ENCODE measurements at regions not wholly inside any gene's neighbourhood (a gene's known extent, or its start where the extent isn't known, plus 50 kb on each side); places are given as distances from the start of the nearest gene placed in this dataset.

DNA sequence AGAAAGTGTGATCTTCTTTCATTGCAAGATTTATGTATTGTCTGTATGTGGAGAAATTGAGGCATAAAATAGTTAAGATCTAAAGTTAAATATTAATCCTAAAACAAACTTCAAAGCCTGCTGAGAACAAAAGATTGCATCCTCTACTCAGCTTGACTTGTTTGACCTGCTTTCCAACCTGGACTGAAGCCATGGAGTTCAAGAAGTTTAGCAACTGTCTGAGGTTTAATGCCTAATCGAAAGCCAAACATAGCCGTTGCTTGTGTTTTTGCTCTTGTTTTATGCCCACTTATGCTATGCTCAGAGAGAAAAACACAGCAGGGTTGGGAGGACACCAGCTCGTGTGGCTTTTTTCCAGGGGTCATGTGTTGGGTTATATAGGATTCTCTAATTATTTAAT is 135.6 kb downstream of the NUFIP1 start (continued):
- no peak for TF ChIP-seq ZNF567 (CRISPR knock-in tag; IDR thresholded peaks at IDR 0.05; ENCODE audit: borderline replicate concordance)
- TF ChIP-seq NR1H2 (CRISPR knock-in tag; IDR thresholded peaks at IDR 0.05; ENCODE audit: borderline replicate concordance, low read depth): no peak
- TF ChIP-seq, protein P1, sequence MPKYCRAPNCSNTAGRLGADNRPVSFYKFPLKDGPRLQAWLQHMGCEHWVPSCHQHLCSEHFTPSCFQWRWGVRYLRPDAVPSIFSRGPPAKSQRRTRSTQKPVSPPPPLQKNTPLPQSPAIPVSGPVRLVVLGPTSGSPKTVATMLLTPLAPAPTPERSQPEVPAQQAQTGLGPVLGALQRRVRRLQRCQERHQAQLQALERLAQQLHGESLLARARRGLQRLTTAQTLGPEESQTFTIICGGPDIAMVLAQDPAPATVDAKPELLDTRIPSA (CRISPR knock-in tag; IDR thresholded peaks at IDR 0.05; ENCODE audit: borderline replicate concordance): no peak
- TF ChIP-seq ZBTB3 (CRISPR knock-in tag; IDR thresholded peaks at IDR 0.05; ENCODE audit: borderline replicate concordance, low read depth): no peak
- peak; percentile 71 for TF ChIP-seq CEBPG (CRISPR knock-in tag; IDR thresholded peaks at IDR 0.05)
- TF ChIP-seq GMEB1 (CRISPR knock-in tag; IDR thresholded peaks at IDR 0.05; ENCODE audit: borderline replicate concordance): no peak
- no peak for TF ChIP-seq ZNF747 (CRISPR knock-in tag; IDR thresholded peaks at IDR 0.05; ENCODE audit: borderline replicate concordance)
- TF ChIP-seq CENPT (CRISPR knock-in tag; IDR thresholded peaks at IDR 0.05; ENCODE audit: low read depth): no peak
- no peak for TF ChIP-seq ZMYM3 (CRISPR knock-in tag; IDR thresholded peaks at IDR 0.05)
- no peak for TF ChIP-seq HNRNPL (IDR thresholded peaks at IDR 0.05; ENCODE audit: low read depth, low read length)
- TF ChIP-seq, protein P2, sequence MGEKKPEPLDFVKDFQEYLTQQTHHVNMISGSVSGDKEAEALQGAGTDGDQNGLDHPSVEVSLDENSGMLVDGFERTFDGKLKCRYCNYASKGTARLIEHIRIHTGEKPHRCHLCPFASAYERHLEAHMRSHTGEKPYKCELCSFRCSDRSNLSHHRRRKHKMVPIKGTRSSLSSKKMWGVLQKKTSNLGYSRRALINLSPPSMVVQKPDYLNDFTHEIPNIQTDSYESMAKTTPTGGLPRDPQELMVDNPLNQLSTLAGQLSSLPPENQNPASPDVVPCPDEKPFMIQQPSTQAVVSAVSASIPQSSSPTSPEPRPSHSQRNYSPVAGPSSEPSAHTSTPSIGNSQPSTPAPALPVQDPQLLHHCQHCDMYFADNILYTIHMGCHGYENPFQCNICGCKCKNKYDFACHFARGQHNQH (CRISPR knock-in tag; IDR thresholded peaks at IDR 0.05): no peak
- TF ChIP-seq SPEN (CRISPR knock-in tag; IDR thresholded peaks at IDR 0.05; ENCODE audit: low read depth): no peak
- no peak for TF ChIP-seq SRSF9 (IDR thresholded peaks at IDR 0.05; ENCODE audit: borderline replicate concordance, insufficient read depth, low read depth, low read length, poor library complexity, severe bottlenecking)
- TF ChIP-seq SOX6 (IDR thresholded peaks at IDR 0.05): no peak
- TF ChIP-seq SOX6 (CRISPR knock-in tag; IDR thresholded peaks at IDR 0.05): peak; percentile 88
- TF ChIP-seq ZNF251 (CRISPR knock-in tag; IDR thresholded peaks at IDR 0.05): no peak
- TF ChIP-seq BORCS8-MEF2B (CRISPR knock-in tag; IDR thresholded peaks at IDR 0.05): no peak
- no peak for TF ChIP-seq NAIF1 (CRISPR knock-in tag; IDR thresholded peaks at IDR 0.05; ENCODE audit: borderline replicate concordance)
- TF ChIP-seq ZNF572 (CRISPR knock-in tag; IDR thresholded peaks at IDR 0.05): no peak
- TF ChIP-seq, protein P3, sequence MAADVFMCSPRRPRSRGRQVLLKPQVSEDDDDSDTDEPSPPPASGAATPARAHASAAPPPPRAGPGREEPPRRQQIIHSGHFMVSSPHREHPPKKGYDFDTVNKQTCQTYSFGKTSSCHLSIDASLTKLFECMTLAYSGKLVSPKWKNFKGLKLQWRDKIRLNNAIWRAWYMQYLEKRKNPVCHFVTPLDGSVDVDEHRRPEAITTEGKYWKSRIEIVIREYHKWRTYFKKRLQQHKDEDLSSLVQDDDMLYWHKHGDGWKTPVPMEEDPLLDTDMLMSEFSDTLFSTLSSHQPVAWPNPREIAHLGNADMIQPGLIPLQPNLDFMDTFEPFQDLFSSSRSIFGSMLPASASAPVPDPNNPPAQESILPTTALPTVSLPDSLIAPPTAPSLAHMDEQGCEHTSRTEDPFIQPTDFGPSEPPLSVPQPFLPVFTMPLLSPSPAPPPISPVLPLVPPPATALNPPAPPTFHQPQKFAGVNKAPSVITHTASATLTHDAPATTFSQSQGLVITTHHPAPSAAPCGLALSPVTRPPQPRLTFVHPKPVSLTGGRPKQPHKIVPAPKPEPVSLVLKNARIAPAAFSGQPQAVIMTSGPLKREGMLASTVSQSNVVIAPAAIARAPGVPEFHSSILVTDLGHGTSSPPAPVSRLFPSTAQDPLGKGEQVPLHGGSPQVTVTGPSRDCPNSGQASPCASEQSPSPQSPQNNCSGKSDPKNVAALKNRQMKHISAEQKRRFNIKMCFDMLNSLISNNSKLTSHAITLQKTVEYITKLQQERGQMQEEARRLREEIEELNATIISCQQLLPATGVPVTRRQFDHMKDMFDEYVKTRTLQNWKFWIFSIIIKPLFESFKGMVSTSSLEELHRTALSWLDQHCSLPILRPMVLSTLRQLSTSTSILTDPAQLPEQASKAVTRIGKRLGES (CRISPR knock-in tag; IDR thresholded peaks at IDR 0.05; ENCODE audit: borderline replicate concordance): no peak
- TF ChIP-seq ZNF367 (CRISPR knock-in tag; IDR thresholded peaks at IDR 0.05; ENCODE audit: borderline replicate concordance): no peak
- TF ChIP-seq NFIC (IDR thresholded peaks at IDR 0.05; ENCODE audit: low read length): peak; percentile 70; the same call in 1 of the 2 replicates
- no peak for TF ChIP-seq RFXANK (CRISPR knock-in tag; IDR thresholded peaks at IDR 0.05)
- no peak for TF ChIP-seq YY1 (IDR thresholded peaks at IDR 0.05; ENCODE audit: insufficient read depth, insufficient replicate concordance, low read depth, low read length)
- TF ChIP-seq SALL1 (CRISPR knock-in tag; IDR thresholded peaks at IDR 0.05): no peak; the same call in 1 of the 2 replicates
- no peak for TF ChIP-seq ZNF607 (CRISPR knock-in tag; IDR thresholded peaks at IDR 0.05; ENCODE audit: borderline replicate concordance)
- TF ChIP-seq ZFY (CRISPR knock-in tag; IDR thresholded peaks at IDR 0.05): no peak
